Lung (tissue), 11 donors: ENCODE measurements at regions not wholly inside any gene's neighbourhood (a gene's known extent, or its start where the extent isn't known, plus 50 kb on each side); places are given as distances from the start of the nearest gene placed in this dataset.
A peak's percentile ranks its signal among the peaks of the same experiment; 100 is the strongest.
"Not testable (repeated sequence)": the region's sequence is repeated elsewhere in the genome, so short reads cannot be mapped to it uniquely, and the experiment has no call there.

Source experiments
- ATAC-seq: fragments of 200-7000 bp; cut with Tn5 transposase; one replicate; pipeline ENCODE4 v1.9.1; 2020; ENCODE audit warnings: moderate number of reproducible peaks; ENCODE audit not compliant: insufficient read depth, low FRiP score
- DNase-seq, 3 donors: peaks; one replicate each; pipeline ENCODE4 v3.0.0-alpha.2; 2013 to 2017
- H3K27ac ChIP-seq, 2 donors: one replicate each; pipeline ENCODE4 v1.5.1; 2013; ENCODE audit warnings: mild to moderate bottlenecking in 2 of 2, moderate library complexity in 2 of 2, control low read depth in 1 of 2, inconsistent platforms in 1 of 2, low read depth in 1 of 2, low read length in 1 of 2
- H3K27me3 ChIP-seq, 3 donors: one replicate each; pipeline ENCODE4 v1.5.1; 2013; ENCODE audit warnings: low read length in 2 of 3; ENCODE audit not compliant: control insufficient read depth in 3 of 3, insufficient read depth in 3 of 3
- H3K36me3 ChIP-seq, 4 donors: one replicate each; pipeline ENCODE4 v1.5.1; 2013; ENCODE audit warnings: low read length in 4 of 4, mild to moderate bottlenecking in 1 of 4, moderate library complexity in 1 of 4; ENCODE audit not compliant: control insufficient read depth in 4 of 4, insufficient read depth in 4 of 4
- H3K4me1 ChIP-seq, 5 donors: one replicate each; pipeline ENCODE4 v1.5.1; 2013; ENCODE audit warnings: low read length in 5 of 5, mild to moderate bottlenecking in 2 of 5, moderate library complexity in 1 of 5; ENCODE audit not compliant: control insufficient read depth in 5 of 5, insufficient read depth in 5 of 5
- H3K4me3 ChIP-seq: one replicate; pipeline ENCODE4 v1.5.1; 2013; ENCODE audit warnings: mild to moderate bottlenecking, control low read depth, moderate library complexity
- H3K9ac ChIP-seq, 2 donors: one replicate each; pipeline ENCODE4 v1.5.1; 2013; ENCODE audit warnings: low read length in 2 of 2, control low read depth in 1 of 2; ENCODE audit not compliant: insufficient read depth in 1 of 2
- H3K9me3 ChIP-seq, 4 donors: one replicate each; pipeline ENCODE4 v1.5.1; 2013; ENCODE audit warnings: low read length in 3 of 4, mild to moderate bottlenecking in 1 of 4, moderate library complexity in 1 of 4; ENCODE audit not compliant: control insufficient read depth in 4 of 4, insufficient read depth in 3 of 4
- CTCF ChIP-seq: IDR thresholded peaks from 2 replicates; pipeline ENCODE4 v1.5.1; 2012; ENCODE audit warnings: mild to moderate bottlenecking; ENCODE audit errors: control extremely low read depth, extremely low read depth
- WGBS, 2 donors: extraction: QIAGEN DNeasy Blood & Tissue Kit; methylation state at CpG; one replicate each; pipeline ENCODE4 v1.1.7; 2013; 5-methylcytosine and 5-hydroxymethylcytosine counted together
- donor health status: control.
- donor health status: control.
- donor health status: Bipolar disorder and iron deficiency.
- donor health status: healthy.
- donor health status: DM: yes; HTN: yes; CAD: no.

DNA sequence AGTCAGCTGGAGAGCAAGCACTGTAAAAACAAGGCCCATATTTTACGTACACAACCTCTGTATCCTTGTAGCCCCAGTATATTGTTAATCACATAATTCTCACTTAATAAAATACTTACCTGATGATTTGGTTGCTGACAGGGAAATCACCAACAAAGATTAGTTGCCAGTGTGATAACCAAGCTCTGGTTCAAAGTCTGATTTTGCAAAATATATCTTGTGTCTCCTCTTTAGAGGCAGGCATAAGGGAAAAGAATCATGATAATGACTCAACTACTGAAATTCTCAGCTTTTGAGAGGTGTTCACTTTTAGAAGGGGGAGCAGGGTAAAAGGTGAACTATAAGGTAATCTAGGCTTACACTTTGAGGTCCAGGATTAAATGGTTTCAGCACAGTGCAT lies 351.1 kb upstream of the CD180 start:
- Histone ChIP-seq H3K4me3 (no peak overlapping the region), H3K36me3 (no peaks in the 10 kb centered on the region), H3K27me3 (no peaks in the 10 kb centered on the region), H3K9me3 (no peaks in the 10 kb centered on the region), H3K4me1 (peaks cover 0 to 8% (median 4%) of the 10 kb centered on the region in 5 donors), H3K9ac (no peak overlapping the region), H3K27ac (no peak overlapping the region)
- DNase-seq (no peak), ATAC-seq (no peak)
- WGBS, 2 donors: 90 to 98% methylated on average over 1 of the region's 1 CpG
- no peak for TF ChIP-seq CTCF

GRCh38 chr5:67544942-67545341 lies 348.3 kb upstream of the CD180 start:
- not testable (repeated sequence) for DNase-seq, H3K27ac ChIP-seq, H3K36me3 ChIP-seq, H3K4me3 ChIP-seq, ATAC-seq, H3K27me3 ChIP-seq, H3K9ac ChIP-seq, H3K4me1 ChIP-seq, H3K9me3 ChIP-seq

GRCh38 chr5:67543720-67544270 lies 347.2 kb upstream of the CD180 start:
- no peak for TF ChIP-seq CTCF
- H3K9ac ChIP-seq: no peak overlapping the region
- H3K27me3 ChIP-seq: no peaks in the 10 kb centered on the region
- peaks cover 0 to 6% (median 1%) of the 10 kb centered on the region in 5 donors for H3K4me1 ChIP-seq
- 73 to 76% methylated on average over 5 of the region's 5 CpGs for WGBS, 2 donors
- no peak overlapping the region for H3K4me3 ChIP-seq
- DNase-seq: peak; percentile 22 to 82 (median 72)
- H3K9me3 ChIP-seq: no peaks in the 10 kb centered on the region
- no peak overlapping the region for H3K27ac ChIP-seq
- no peaks in the 10 kb centered on the region for H3K36me3 ChIP-seq
- no peak for ATAC-seq

- DNase-seq (no peak), ATAC-seq (no peak)
- Histone ChIP-seq H3K36me3 (no peaks in the 10 kb centered on the region), H3K27me3 (no peaks in the 10 kb centered on the region), H3K27ac (no peak overlapping the region), H3K4me3 (no peak overlapping the region), H3K9ac (no peak overlapping the region), H3K4me1 (peaks cover 0 to 12% (median 4%) of the 10 kb centered on the region in 5 donors), H3K9me3 (no peaks in the 10 kb centered on the region)
- no peak for TF ChIP-seq CTCF
- 11 to 52% methylated on average over 3 of the region's 3 CpGs for WGBS, 2 donors
Measured at GRCh38 chr5:67542479-67542878, 345.9 kb upstream of the CD180 start.
